Liver (tissue), 3 donors: ENCODE measurements at regions not wholly inside any gene's neighbourhood (a gene's known extent, or its start where the extent isn't known, plus 50 kb on each side); places are given as distances from the start of the nearest gene placed in this dataset.

ENCODE experiments used
- FOXA2 ChIP-seq: IDR thresholded peaks from 2 replicates; pipeline ENCODE4 v1.6.1; 2016; ENCODE audit warnings: antibody characterized with exemption
- GABPA ChIP-seq, 2 donors: IDR thresholded peaks in 1 of 2; conservative IDR thresholded peaks in 1 of 2; 2 replicates each; pipeline ENCODE4 v1.6.1; 2016; ENCODE audit warnings: antibody characterized with exemption in 2 of 2, mild to moderate bottlenecking in 1 of 2, moderate library complexity in 1 of 2
- HNF4A ChIP-seq, 2 donors: conservative IDR thresholded peaks; 2 replicates each; pipeline ENCODE4 v1.6.1; 2016; ENCODE audit warnings: antibody characterized with exemption in 2 of 2, mild to moderate bottlenecking in 2 of 2
- HNF4G ChIP-seq: IDR thresholded peaks from 2 replicates; pipeline ENCODE4 v1.6.1; 2016; ENCODE audit warnings: antibody characterized with exemption
- JUND ChIP-seq, 2 donors: IDR thresholded peaks; 2 replicates each; pipeline ENCODE4 v1.6.1; 2016; ENCODE audit warnings: antibody characterized with exemption in 2 of 2
- NR2F2 ChIP-seq: IDR thresholded peaks from 2 replicates; pipeline ENCODE4 v1.6.1; 2016; ENCODE audit warnings: antibody characterized with exemption
- RXRA ChIP-seq, 2 donors: IDR thresholded peaks; 2 replicates each; pipeline ENCODE4 v1.6.1; 2017 to 2018; ENCODE audit warnings: antibody characterized with exemption in 2 of 2, mild to moderate bottlenecking in 1 of 2
- SP1 ChIP-seq: IDR thresholded peaks from 2 replicates; pipeline ENCODE4 v1.6.1; 2018; ENCODE audit warnings: antibody characterized with exemption, mild to moderate bottlenecking
- TAF1 ChIP-seq: conservative IDR thresholded peaks from 2 replicates; pipeline ENCODE4 v1.6.1; 2016; ENCODE audit warnings: antibody characterized with exemption, mild to moderate bottlenecking
- YY1 ChIP-seq: IDR thresholded peaks from 2 replicates; pipeline ENCODE4 v1.6.1; 2016; ENCODE audit warnings: antibody characterized with exemption, mild to moderate bottlenecking
- TF ChIP-seq, protein P1 (sequence below): fragments of 150-350 bp; IDR thresholded peaks from 2 replicates; pipeline ENCODE4 v1.5.1; 2017; ENCODE audit warnings: improper control_type of control experiment, low read depth, low read length; ENCODE audit not compliant: missing input control
- TF ChIP-seq, protein P2 (sequence below): IDR thresholded peaks from 2 replicates; pipeline ENCODE4 v1.6.1; 2016; ENCODE audit warnings: antibody characterized with exemption
- donor health status: healthy.
- donor health status: healthy.

DNA sequence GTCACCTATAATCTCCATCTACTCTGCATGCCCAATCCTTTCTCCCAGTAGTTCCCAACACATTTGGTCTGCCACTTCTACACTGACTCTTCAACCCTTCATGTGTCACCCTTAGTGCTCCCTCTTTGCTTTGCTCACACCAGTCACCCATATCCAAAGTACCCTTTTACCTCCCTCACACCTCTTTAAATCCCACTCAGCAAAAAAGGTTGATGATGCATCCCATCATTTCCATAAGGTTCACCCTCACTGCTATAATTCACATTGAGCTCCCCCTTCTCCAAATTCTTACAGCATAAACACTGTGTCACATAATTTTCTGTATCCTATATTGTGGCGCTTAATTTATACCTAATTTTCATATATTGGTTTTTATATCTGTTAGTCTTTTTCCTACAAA is 83.8 kb upstream of the ATP1B1 start:
- TF ChIP-seq, protein P1, sequence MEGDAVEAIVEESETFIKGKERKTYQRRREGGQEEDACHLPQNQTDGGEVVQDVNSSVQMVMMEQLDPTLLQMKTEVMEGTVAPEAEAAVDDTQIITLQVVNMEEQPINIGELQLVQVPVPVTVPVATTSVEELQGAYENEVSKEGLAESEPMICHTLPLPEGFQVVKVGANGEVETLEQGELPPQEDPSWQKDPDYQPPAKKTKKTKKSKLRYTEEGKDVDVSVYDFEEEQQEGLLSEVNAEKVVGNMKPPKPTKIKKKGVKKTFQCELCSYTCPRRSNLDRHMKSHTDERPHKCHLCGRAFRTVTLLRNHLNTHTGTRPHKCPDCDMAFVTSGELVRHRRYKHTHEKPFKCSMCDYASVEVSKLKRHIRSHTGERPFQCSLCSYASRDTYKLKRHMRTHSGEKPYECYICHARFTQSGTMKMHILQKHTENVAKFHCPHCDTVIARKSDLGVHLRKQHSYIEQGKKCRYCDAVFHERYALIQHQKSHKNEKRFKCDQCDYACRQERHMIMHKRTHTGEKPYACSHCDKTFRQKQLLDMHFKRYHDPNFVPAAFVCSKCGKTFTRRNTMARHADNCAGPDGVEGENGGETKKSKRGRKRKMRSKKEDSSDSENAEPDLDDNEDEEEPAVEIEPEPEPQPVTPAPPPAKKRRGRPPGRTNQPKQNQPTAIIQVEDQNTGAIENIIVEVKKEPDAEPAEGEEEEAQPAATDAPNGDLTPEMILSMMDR: no peak
- TF ChIP-seq JUND (IDR thresholded peaks at IDR 0.05) (no peak), SP1 (no peak), TAF1 (no peak), NR2F2 (no peak), YY1 (no peak), HNF4G (no peak), FOXA2 (no peak), GABPA (IDR thresholded peaks at IDR 0.05 in 1 of 2, conservative IDR thresholded peaks at IDR 0.05 in 1 of 2) (no peak), HNF4A (conservative IDR thresholded peaks at IDR 0.05) (no peak), RXRA (IDR thresholded peaks at IDR 0.05) (no peak)
- TF ChIP-seq, protein P2, sequence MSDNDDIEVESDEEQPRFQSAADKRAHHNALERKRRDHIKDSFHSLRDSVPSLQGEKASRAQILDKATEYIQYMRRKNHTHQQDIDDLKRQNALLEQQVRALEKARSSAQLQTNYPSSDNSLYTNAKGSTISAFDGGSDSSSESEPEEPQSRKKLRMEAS: no peak
